ENCODE measurements at regions not wholly inside any gene's neighbourhood (a gene's known extent, or its start where the extent isn't known, plus 50 kb on each side); places are given as distances from the start of the nearest gene placed in this dataset.

GRCh38 chr5:15023846-15024245 lies 152.3 kb upstream of the ANKH start:
- H3K9me3 ChIP-seq (ENCODE audit: low read length), result no peaks in the 10 kb centered on the region
- ATAC-seq (no peak; the same call in 1 of the 2 replicates), DNase-seq (peak; percentile 72)
- TF ChIP-seq, protein P1, sequence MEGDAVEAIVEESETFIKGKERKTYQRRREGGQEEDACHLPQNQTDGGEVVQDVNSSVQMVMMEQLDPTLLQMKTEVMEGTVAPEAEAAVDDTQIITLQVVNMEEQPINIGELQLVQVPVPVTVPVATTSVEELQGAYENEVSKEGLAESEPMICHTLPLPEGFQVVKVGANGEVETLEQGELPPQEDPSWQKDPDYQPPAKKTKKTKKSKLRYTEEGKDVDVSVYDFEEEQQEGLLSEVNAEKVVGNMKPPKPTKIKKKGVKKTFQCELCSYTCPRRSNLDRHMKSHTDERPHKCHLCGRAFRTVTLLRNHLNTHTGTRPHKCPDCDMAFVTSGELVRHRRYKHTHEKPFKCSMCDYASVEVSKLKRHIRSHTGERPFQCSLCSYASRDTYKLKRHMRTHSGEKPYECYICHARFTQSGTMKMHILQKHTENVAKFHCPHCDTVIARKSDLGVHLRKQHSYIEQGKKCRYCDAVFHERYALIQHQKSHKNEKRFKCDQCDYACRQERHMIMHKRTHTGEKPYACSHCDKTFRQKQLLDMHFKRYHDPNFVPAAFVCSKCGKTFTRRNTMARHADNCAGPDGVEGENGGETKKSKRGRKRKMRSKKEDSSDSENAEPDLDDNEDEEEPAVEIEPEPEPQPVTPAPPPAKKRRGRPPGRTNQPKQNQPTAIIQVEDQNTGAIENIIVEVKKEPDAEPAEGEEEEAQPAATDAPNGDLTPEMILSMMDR (conservative IDR thresholded peaks at IDR 0.05; ENCODE audit: low read depth, low read length), result no peak
- TF ChIP-seq EZH2phosphoT487 (IDR thresholded peaks at IDR 0.05; ENCODE audit: borderline replicate concordance, low read length), result no peak
- no peak for TF ChIP-seq EZH2 (IDR thresholded peaks at IDR 0.05; ENCODE audit: low read length, unreplicated experiment)
- no peak overlapping the region for H2AFZ ChIP-seq (ENCODE audit: low read length)
- BruUV-seq (replicated peaks), result no TSS peak
- no peaks in the 10 kb centered on the region for H3K9me2 ChIP-seq (replicated peaks; ENCODE audit: low read length)
- CTCF ChIA-PET, result no interaction called here
- H3K9ac ChIP-seq (ENCODE audit: low read length), result no peak overlapping the region
- no peaks in the 10 kb centered on the region for H3K36me3 ChIP-seq (ENCODE audit: low read depth, low read length)
- POLR2A ChIA-PET (ENCODE audit: unreplicated experiment), result no interaction called here
- H3K79me2 ChIP-seq (ENCODE audit: low read length), result no peaks in the 10 kb centered on the region
- peaks cover 7% of the 10 kb centered on the region for H3K4me1 ChIP-seq (ENCODE audit: insufficient read depth, low read length)
- H3K4me2 ChIP-seq (ENCODE audit: low read length), result no peak overlapping the region
- H3K27ac ChIP-seq (ENCODE audit: low read length), result no peak overlapping the region
- H4K20me1 ChIP-seq (ENCODE audit: low read length), result no peaks in the 10 kb centered on the region
- H3F3A ChIP-seq (ENCODE audit: low read length, unreplicated experiment), result no peaks in the 10 kb centered on the region
- H3K27me3 ChIP-seq (ENCODE audit: low read length), result no peaks in the 10 kb centered on the region
- intact Hi-C loops (cut with micrococcal nuclease), result no loop called here
- no peak overlapping the region for H3K4me3 ChIP-seq (ENCODE audit: low read length)

GRCh38 chr5:15023266-15023665 lies 151.7 kb upstream of the ANKH start:
- Histone ChIP-seq H4K20me1 (ENCODE audit: low read length) (no peaks in the 10 kb centered on the region), H3F3A (ENCODE audit: low read length, unreplicated experiment) (no peaks in the 10 kb centered on the region), H3K9me2 (replicated peaks; ENCODE audit: low read length) (no peaks in the 10 kb centered on the region), H3K4me3 (ENCODE audit: low read length) (no peak overlapping the region), H3K27me3 (ENCODE audit: low read length) (no peaks in the 10 kb centered on the region), H2AFZ (ENCODE audit: low read length) (no peak overlapping the region), H3K36me3 (ENCODE audit: low read depth, low read length) (no peaks in the 10 kb centered on the region), H3K79me2 (ENCODE audit: low read length) (no peaks in the 10 kb centered on the region), H3K9me3 (ENCODE audit: low read length) (no peaks in the 10 kb centered on the region), H3K4me2 (ENCODE audit: low read length) (no peak overlapping the region), H3K4me1 (ENCODE audit: insufficient read depth, low read length) (peaks cover 7% of the 10 kb centered on the region), H3K27ac (ENCODE audit: low read length) (no peak overlapping the region), H3K9ac (ENCODE audit: low read length) (no peak overlapping the region)
- no peak for TF ChIP-seq EZH2 (IDR thresholded peaks at IDR 0.05; ENCODE audit: low read length, unreplicated experiment)
- no peak for TF ChIP-seq EZH2phosphoT487 (IDR thresholded peaks at IDR 0.05; ENCODE audit: borderline replicate concordance, low read length)
- TF ChIP-seq, protein P1 (conservative IDR thresholded peaks at IDR 0.05; ENCODE audit: low read depth, low read length), result no peak
- intact Hi-C loops (cut with micrococcal nuclease), result no loop called here
- BruUV-seq (replicated peaks), result no TSS peak
- CTCF ChIA-PET, result no interaction called here
- ATAC-seq (no peak), DNase-seq (no peak)
- POLR2A ChIA-PET (ENCODE audit: unreplicated experiment), result no interaction called here

GRCh38 chr5:15021266-15022046 lies 149.9 kb upstream of the ANKH start:
- H3K27me3 ChIP-seq (ENCODE audit: low read length), result no peaks in the 10 kb centered on the region
- ChIA-PET CTCF (no interaction called here), POLR2A (ENCODE audit: unreplicated experiment) (no interaction called here)
- H3K36me3 ChIP-seq (ENCODE audit: low read depth, low read length), result no peaks in the 10 kb centered on the region
- no peaks in the 10 kb centered on the region for H3K9me3 ChIP-seq (ENCODE audit: low read length)
- peaks cover 7% of the 10 kb centered on the region for H3K4me1 ChIP-seq (ENCODE audit: insufficient read depth, low read length)
- H3K4me3 ChIP-seq (ENCODE audit: low read length), result no peak overlapping the region
- no peaks in the 10 kb centered on the region for H3F3A ChIP-seq (ENCODE audit: low read length, unreplicated experiment)
- ATAC-seq (no peak), DNase-seq (peak; percentile 11)
- no peaks in the 10 kb centered on the region for H3K79me2 ChIP-seq (ENCODE audit: low read length)
- H4K20me1 ChIP-seq (ENCODE audit: low read length), result no peaks in the 10 kb centered on the region
- no peak overlapping the region for H2AFZ ChIP-seq (ENCODE audit: low read length)
- no peak for TF ChIP-seq EZH2 (IDR thresholded peaks at IDR 0.05; ENCODE audit: low read length, unreplicated experiment)
- TF ChIP-seq, protein P1 (conservative IDR thresholded peaks at IDR 0.05; ENCODE audit: low read depth, low read length), result no peak
- TF ChIP-seq EZH2phosphoT487 (IDR thresholded peaks at IDR 0.05; ENCODE audit: borderline replicate concordance, low read length), result no peak
- no peak overlapping the region for H3K4me2 ChIP-seq (ENCODE audit: low read length)
- BruUV-seq (replicated peaks), result no TSS peak
- intact Hi-C loops (cut with micrococcal nuclease), result no loop called here
- no peak overlapping the region for H3K9ac ChIP-seq (ENCODE audit: low read length)
- no peak overlapping the region for H3K27ac ChIP-seq (ENCODE audit: low read length)
- no peaks in the 10 kb centered on the region for H3K9me2 ChIP-seq (replicated peaks; ENCODE audit: low read length)

Data from PC-3 (cell line).